GM19328 (cell line): ENCODE measurements at regions not wholly inside any gene's neighbourhood (a gene's known extent, or its start where the extent isn't known, plus 50 kb on each side); places are given as distances from the start of the nearest gene placed in this dataset.

Experiments
- ATAC-seq: cut with Tn5 transposase; IDR thresholded peaks from one replicate; pipeline ENCODE4 v1.9.1; 2021; ENCODE audit warnings: mild to moderate bottlenecking, moderate library complexity; ENCODE audit not compliant: unreplicated experiment

DNA sequence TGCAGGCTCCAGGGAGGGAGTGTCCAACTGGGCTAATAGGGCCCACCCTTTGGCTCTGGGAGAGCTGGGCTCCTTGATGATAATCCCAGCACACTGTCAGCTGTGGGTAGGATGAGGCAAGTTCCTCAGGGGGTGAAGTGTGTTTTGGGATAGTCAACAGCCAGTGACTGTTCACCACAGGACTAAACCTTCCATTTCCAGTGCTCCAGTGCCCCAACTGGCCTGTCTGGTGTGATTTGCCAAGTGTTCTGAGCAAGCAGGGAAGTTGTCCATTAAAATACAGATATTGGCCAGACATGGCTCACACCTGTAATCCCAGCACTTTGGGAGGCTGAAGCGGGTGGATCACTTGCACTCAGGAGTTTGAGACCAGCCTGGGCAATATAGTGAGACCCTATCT lies 150.9 kb downstream of the TM9SF2 start:
- ATAC-seq, result no peak

DNA sequence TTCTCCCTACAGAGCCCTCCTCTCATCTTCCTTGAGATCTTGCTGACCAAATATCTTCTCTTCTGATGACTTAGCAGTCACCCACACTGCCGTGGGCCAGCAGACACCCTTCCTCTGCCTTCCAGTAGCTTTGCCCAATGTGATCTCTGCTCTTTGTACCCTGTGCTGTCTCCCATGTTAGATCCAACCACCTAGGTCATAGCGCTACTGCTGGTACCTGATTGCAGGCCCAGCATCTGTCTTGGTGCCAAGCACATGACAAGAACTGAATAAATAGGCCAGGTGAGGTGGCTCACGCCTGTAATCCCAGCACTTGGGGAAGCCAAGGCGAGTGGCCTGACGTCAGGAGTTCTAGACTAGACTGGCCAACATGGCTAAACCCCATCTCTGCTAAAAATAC lies 149.7 kb downstream of the TM9SF2 start:
- ATAC-seq, result no peak

DNA sequence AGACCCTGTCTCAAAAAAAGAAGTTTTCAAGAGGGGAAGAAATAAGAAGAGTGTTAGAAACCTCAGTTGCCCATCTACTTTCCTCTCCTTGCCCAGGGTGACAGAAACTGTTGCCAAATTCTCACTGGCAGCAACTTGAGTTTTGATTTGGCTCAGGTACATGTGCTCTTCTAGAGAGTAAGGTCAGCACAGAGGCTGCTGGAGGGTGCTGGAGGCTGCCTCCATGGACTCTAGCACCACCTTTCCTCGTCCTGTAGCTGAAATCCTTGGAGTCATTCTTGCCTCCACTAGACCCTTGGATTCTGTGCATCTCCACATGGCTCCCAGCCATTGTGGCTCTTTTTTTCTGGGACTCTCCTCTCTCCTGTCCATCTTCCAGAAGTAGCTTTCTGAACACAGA lies 149.1 kb downstream of the TM9SF2 start:
- no peak for ATAC-seq

DNA sequence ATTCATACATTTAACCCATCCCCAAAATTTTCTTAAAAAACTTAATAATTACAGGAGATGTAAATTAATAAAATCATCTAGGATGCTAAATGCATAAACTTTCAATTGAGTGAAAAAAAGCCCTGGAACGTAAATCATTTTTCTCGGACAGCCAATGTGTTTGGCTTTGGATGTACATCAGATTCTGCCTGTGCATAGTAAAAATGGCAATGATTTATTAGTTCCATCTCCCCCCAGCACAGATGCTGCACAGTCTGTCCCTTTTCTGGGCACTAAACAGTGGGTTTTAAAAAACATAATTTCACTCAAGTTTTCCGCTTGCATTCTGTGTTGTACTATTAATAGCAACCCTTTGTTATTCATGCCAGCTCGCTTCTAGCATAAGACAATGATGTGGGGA lies 147.7 kb downstream of the TM9SF2 start:
- ATAC-seq, result no peak

DNA sequence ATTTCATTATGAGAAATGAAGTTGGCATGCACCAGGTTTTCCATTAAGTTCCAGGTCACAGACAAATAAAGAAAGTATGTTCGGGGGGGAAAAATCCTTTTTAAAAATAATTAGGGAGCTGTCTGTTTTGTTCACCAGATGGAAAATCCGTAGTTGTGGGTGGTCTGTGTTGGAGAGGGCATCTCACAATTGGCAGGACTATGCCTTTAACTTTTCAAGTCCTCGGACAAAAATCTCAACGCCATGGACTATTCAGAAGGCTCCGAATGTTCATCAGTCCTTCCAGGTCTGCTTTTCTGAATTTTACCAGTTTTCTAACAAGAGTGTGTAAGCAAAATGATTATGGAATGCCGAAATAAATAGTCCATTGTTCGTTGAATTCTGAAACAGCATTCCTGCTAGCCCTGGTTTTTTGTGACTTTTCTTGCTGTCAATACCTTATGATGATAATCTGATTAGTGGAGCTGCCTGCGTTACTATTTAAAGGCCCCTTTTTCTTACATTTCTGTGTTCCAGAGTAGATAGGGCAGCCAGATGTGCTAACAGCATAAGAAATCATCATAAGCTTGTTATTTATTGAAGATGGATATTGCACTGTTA lies 146.9 kb downstream of the TM9SF2 start:
- ATAC-seq, result no peak

DNA sequence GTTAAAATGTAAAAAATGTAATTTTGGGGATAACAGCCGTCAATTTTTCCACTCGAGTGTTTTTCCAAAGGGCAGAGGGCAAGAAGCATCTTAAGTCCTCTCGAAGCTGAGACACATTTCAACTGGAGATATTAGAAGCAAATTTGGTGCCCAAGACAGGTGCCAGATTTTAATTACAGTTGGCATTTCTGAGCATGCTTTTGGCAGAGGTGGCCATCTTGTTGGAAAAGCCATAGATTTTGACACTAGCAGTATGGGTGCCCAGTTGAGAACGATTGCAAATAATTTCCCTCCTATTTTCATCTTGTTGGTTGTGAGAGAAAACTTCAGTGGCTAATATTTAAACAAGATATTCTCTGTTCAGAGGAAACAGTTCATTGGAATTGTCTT lies 146.3 kb downstream of the TM9SF2 start:
- no peak for ATAC-seq

DNA sequence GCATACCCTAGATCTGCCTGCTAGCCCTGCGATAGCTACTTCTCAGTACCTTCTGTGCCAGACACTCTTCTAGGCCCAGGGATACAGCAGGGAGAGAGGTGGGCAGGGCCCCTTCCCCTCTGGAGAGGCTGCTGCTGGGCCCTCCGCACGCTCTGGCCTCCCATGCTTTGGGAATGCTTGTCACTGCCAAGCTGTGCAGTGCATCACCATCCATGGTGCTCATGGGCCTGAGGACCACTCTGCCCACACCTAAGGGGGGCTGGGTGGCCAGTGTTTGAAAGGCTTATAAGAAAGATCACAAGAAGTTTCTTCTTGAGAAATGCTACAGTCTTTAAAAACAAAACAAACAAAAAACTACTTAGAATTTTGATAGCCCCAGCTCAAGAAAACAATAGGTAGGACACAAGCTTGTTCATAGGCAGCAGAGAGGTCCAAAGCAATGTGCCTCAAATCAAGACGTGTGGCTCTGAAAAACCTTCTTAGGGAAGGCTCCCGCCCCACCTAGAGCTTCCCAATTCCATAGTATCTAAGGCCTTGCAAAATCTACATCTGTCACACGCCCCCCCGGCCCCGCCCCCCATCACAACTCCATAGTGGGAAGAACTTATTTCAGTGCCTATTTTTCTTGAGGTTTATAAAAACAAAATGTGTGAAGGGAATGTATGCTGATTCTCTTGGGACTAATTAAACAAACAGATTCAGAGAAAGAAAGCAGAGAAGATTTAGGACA lies 145.8 kb downstream of the TM9SF2 start:
- no peak for ATAC-seq

DNA sequence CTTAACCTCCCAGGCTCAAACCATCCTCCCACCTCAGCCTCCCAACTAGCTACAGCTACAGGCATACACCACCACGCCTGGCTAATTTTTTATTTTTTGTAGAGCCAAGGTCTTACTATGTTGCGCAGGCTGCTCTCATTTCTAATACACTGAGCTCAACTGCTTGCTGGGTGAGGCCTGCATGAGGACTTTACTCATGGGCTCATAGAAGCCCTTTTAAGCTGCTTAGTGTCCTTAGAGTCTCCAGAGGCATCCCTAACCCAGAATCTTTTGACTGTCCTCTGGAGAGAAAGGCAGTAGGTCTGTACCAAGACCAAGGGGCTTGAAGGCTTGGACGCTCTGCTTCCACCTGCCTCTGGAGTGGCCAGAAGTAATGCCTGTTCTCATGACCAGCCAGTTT lies 141.6 kb downstream of the TM9SF2 start:
- ATAC-seq, result no peak

DNA sequence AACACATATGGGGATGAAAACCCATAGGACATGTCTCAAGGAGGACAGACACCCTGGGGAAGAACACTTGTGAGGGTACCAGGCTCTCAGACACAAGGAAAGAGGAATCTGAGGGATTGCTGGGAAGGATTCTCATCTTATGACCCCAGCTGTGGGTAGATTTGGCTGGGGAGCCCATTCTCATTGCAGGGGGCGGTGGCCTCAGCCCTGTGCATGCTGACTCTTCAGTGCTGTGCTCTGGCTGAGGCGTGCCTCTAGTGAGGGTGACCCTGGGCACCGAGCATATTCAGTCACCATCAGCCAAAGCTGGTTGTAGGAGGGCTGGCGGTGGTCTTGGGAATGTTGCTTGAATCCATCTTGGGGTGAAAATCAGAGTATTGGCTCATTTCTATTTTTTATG lies 140.7 kb downstream of the TM9SF2 start:
- ATAC-seq, result no peak

DNA sequence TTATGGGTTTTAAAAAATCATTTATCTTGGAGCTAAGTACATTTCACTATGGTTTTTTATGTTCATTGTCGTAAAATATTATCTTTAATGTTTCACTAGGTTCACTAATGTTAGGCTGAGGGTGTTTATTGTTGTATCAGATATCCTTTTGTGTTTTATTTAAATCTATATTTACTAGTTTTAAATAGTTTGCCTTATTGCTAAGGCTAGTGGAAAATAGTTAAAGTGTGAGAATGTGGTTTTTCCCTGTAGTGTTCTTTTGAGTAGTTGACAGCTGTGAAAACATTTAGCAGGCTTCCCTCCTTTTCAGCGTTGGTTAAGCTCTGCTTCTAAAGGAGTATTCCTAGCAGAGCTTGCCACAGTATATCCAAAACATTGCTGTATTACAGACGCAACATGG lies 139.0 kb downstream of the TM9SF2 start:
- ATAC-seq, result no peak

DNA sequence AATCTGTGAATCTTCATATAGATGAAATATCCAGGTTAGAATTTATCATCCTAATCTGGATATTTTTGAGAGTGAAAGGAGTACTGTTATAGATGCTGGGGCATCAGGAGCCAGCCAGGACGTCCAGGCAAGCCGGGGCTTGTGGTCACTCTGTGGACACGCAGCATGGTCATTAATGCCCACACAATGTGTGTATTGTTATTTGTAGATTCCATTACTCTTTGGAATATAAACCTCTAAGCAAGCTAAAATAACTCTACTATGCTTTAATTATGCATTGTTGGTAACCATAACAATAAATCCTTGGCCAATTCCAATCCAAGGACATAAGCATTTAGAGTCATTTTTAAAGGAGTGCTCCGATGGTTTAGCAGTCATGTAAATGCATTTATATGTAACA lies 137.9 kb downstream of the TM9SF2 start:
- no peak for ATAC-seq

DNA sequence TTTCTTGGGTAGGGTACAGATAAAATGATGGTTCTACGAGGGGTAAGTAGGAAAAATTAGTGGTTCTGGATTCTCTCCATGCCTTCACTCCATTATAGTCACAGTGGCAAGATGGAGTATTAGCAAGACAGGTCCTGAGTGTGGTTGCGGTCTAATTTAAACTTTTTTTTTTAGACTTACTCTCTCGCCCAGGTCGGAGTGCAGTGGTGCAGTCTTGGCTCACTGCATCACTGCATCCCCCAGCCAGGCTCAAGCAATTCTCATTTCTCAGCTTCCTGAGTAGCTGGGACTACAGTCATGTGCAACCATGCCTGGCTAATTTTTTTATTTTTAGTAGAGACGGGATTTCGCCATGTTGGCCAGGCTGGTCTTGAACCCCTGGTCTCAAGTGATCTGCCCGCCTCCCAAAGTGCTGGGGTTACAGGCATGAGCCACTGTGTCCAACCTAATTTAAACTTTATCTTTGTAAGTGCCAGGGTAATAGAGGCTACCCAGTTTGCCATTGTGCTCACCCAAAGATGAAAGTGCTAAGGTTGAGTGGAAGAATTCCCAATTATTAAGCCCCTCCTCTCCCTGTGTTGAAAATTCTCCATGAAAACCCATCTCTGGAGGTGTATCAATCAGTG lies 135.6 kb downstream of the TM9SF2 start:
- peak; percentile 77 for ATAC-seq

DNA sequence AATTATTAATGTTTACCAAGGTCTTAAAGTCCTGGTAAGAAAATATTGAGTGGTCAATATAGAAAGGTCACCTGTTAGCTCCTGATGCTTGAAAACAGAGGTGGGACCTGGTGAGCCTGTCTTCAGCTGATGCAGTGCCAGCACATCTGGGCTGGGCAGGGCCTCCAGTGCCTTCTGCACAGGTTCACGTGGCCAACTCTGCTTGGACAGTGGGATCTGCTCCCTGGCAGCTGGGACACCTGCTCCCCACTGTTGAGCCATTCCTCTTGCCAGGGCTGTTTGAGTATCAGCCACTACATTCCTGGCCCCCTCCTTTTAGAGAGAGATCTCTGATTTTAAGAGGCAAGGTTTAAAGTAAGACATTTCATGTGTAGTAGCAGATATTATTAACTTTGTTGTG lies 135.0 kb downstream of the TM9SF2 start:
- ATAC-seq, result no peak

DNA sequence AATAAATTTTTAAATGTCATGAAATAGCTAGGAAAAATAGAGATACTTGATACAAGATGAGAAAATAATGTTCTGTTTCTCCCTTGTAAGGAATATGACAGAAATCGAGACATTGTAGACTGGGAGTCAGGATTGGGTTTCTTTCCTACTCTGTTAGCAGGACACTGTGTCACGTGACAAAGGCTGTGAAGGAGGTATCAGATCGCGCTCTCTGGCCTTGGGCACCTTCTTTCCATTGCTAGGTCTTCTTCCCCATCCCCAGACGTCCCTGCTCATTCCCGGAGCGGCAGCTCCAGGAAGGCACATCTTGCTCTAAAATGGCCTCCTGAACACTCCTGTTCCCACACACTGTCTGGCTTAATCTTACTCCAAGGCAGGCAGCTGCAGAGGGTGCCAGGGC lies 133.4 kb downstream of the TM9SF2 start:
- ATAC-seq, result no peak

DNA sequence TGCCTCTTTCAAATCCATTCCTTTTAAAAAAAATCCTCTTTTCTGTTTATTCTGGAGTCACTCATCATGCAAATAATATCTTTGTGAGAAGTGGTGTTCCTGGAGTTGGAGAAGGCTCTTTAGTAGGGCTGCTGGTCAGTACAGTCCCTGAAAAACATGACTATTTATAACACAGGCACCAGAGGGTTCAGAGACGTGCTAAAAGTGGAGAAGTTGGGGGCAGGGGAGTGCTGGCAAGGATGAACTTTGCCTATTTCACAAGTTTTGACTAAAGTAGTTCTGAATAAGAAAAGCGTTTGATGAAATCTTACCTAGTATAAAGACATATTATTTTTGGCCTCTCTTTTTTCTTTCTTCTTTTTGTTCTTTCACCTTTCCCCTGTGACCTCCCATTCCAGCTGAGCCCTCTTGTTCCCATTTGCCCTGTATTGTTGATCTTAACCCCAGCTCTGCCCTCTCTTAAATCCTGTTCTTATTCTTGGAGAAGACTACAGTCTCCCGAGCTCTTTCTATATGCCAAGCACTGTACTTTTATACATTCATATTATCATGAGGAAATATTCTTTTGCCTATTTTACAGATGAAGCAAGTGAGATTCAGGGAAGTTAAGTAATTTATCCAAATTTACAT lies 129.1 kb downstream of the TM9SF2 start:
- ATAC-seq, result no peak

DNA sequence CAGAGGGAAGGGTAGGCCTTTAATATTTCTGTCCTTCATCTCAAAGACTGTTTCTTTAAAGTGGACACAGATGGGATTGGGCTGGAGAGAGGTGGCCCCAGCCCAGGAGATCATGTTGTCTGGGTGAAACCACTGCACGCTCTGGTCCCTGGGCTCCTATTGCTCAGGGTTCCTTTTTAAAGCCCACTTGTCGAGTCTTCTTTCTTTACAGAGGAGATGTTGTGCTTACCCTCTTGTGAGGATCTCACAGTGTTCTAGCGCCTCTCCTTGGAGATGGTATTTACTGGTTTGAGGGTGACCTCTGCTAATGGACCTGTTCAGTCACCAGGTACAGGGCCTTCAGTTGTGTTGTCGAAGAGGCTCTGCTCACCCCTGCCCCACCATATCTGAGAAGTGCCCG lies 128.4 kb downstream of the TM9SF2 start:
- ATAC-seq, result no peak

DNA sequence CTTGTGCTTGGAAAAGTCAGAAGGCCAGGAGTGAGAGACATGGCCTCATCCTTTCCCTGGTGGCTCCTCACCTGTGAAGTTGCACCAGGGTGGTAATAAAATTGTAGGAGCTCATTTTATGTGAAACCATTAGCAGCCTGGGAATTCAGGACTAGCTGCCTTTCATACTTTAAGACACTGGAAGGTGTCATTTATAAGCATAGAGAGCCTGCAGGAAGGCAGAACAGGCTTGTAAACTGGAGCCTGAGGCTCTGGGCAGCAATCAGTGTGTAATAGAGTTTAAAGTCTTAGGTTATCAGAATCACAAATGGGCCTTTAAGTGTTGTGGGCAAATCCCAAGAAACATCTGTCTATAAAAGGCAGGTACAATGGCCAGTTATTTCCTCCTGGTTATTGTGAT lies 127.2 kb downstream of the TM9SF2 start:
- no peak for ATAC-seq

DNA sequence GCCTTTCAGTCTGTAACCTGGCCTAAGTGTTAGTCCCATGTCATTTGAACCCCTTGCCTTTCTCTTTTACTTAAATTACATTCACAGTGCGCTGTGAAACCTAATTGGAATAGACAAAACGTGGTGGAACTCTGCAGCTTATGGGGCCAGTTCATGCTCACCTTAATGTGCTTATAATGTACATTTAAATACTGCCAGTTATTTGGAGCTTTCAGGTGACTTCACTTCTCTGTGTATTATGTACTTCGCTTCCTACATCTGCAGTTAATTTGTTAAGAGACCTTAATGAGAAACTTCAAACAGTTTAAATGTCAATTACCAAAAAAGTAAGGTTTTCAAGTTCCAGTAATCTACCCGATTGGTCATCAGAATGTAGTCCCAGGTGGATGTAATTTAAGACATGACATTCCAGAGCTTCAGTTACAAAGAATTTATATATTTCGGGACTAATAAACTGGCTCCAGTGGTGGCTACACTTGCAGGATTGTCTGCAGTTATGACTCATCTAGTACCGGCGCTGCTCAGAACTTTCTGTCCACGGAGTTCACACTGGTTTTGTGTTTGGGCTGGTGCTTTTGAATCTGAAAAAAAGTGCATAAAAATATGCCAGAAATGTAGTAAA lies 125.3 kb downstream of the TM9SF2 start:
- no peak for ATAC-seq

DNA sequence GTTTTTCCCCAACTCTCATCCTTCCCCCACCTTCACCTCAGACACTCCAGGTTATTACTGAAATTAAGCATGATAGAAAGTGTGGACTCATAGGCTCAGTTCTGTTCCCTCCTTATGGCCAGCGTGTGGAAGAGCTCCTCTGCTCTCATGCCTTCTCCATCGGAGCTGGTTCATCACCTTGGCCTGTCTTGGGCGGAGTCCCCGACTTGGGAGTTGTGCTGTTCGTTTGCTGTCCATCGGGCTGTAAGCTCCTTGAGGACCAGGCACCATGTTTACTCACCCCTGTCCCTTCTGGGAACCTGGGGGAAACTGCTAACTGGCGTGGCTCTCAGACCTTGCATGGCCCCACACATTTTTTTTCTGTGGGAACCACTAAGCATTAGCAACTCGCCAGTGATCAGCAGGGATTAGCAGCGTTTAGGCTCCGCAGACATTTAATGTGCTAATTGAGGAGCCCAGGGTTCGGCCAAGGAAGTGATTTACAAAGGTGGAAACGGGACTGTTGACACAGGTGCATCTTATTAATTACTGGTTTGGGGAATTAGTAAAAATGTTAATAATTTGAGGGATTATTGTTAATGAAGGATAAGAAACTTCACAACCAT lies 123.8 kb downstream of the TM9SF2 start:
- ATAC-seq, result no peak

DNA sequence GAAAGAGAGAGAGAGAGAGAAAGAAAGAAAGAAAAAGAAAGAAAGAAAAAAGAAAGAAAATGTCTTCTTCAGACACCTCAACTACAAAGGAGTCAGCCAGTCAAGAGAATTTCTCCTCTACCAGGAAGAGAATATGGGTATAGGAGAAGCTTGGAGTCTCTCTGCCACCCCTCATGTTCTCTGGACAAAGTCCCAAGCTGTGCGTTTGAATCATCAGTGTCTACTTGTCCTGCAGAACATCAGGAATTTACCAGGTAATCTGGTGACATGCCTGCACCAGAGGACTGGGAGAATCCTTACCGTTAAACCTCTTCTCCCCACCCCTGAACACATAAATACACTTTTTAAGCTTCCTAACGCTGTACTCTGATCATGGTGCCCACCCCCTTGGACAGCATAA lies 119.5 kb downstream of the TM9SF2 start:
- no peak for ATAC-seq

DNA sequence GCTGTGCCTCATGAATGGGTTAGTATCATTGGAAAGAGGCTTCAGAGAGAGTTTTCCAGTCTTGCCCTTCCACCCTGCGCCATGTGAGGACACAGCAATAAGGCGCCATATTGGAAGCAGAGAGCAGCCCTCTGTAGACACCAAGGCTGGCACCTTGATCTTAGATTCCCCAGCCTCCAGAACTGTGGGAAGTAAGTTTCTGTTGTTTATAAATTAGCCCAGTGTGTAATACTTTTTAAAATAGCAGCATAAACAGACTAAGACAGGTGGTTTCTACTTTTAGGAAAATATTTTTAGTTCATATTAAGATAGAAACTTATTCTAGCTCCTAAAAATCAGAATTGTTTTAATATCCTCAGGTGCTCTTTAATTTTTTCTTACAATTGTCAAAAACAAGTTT lies 117.9 kb downstream of the TM9SF2 start:
- no peak for ATAC-seq
